K562 (cell line): ENCODE measurements at regions not wholly inside any gene's neighbourhood (a gene's known extent, or its start where the extent isn't known, plus 50 kb on each side); places are given as distances from the start of the nearest gene placed in this dataset.

Experiments
- ATAC-seq: fragments of 200-7000 bp; cut with Tn5 transposase; 3 replicates; pipeline ENCODE4 v1.9.1; 2020; ENCODE audit warnings: moderate library complexity
- BruUV-seq: library from RNA; stranded (reverse); fragments of 400-500 nt; replicated peaks from 2 replicates; lab custom pipeline; 2021; lab: Mats Ljungman, UMichigan
- CTCF ChIA-PET: fragments of 300-600 bp; formaldehyde crosslinking; extraction: SDS; loops from one replicate; lab custom pipeline; 2021; ENCODE audit warnings: low intra/inter-chr PET ratio; lab: Yijun Ruan, JAX
- POLR2A ChIA-PET: fragments of 300-600, 350-650 bp; sonication (Branson Sonifier 250); formaldehyde crosslinking; extraction: SDS; loops from one replicate; lab custom pipeline; 2021; ENCODE audit warnings: antibody characterized with exemption, inconsistent platforms; lab: Yijun Ruan, JAX
- DNase-seq, 4 experiments: peaks; one replicate each; pipeline versions ENCODE4 v3.0.0 to v3.0.0-alpha.2; 2011 to 2018; ENCODE audit warnings: low spot score in 3 of 4, mixed read lengths in 3 of 4; ENCODE audit errors: extremely low read depth in 1 of 4
- FAIRE-seq: peaks from 2 replicates; lab custom pipeline; 2011; peaks lifted over from hg19 to GRCh38; lab: Jason Lieb, UNC
- H2AFZ ChIP-seq: 2 replicates; pipeline ENCODE4 v1.6.0; 2011; ENCODE audit warnings: low read depth, low read length, control low read depth, inconsistent platforms
- H3K27ac ChIP-seq: fragments of 200-600 bp; 3 replicates; pipeline ENCODE4 v1.8.0; 2011; ENCODE audit warnings: low read depth, mild to moderate bottlenecking, control low read depth, inconsistent platforms, low read length, moderate library complexity, mixed read lengths; ENCODE audit errors: extremely low read depth
- H3K27me3 ChIP-seq, 2 experiments: fragments of 300-600 bp in 1 of 2; 2 replicates in 1 of 2; 3 replicates in 1 of 2; pipeline versions ENCODE4 v1.6.0 to v1.8.0; 2011; ENCODE audit warnings: inconsistent platforms in 2 of 2, low read length in 2 of 2, mild to moderate bottlenecking in 1 of 2, mixed read lengths in 1 of 2, moderate library complexity in 1 of 2; ENCODE audit not compliant: control insufficient read depth in 2 of 2, insufficient read depth in 2 of 2
- H3K36me3 ChIP-seq: fragments of 300-600 bp; 3 replicates; pipeline ENCODE4 v1.8.0; 2011; ENCODE audit warnings: mild to moderate bottlenecking, low read length, inconsistent platforms; ENCODE audit not compliant: control insufficient read depth, insufficient read depth
- H3K4me1 ChIP-seq, 2 experiments: fragments of 200-600 bp in 1 of 2; replicated peaks in 1 of 2; 2 replicates in 1 of 2; 3 replicates in 1 of 2; pipeline versions ENCODE4 v1.5.1 to v1.8.0; 2011; ENCODE audit warnings: inconsistent platforms in 2 of 2, low read length in 2 of 2, mild to moderate bottlenecking in 1 of 2, mixed read lengths in 1 of 2, moderate library complexity in 1 of 2; ENCODE audit not compliant: control insufficient read depth in 2 of 2, insufficient read depth in 2 of 2
- H3K4me2 ChIP-seq: 2 replicates; pipeline ENCODE4 v1.6.1; 2011; ENCODE audit warnings: low read length, control low read depth, inconsistent platforms, mixed read lengths; ENCODE audit not compliant: insufficient read depth
- H3K4me3 ChIP-seq: fragments of 200-600 bp; sonication (generic), shearing (Covaris generic); 2 replicates; pipeline ENCODE4 v1.5.1; 2016; ENCODE audit warnings: control low read depth, inconsistent platforms
- H3K79me2 ChIP-seq: fragments of 200-600 bp; 3 replicates; pipeline ENCODE4 v1.8.0; 2011; ENCODE audit warnings: low read length, inconsistent platforms; ENCODE audit not compliant: control insufficient read depth, insufficient read depth
- H3K9ac ChIP-seq, 2 experiments: 2 replicates each; pipeline versions ENCODE4 v1.6.0 to v1.6.1; 2011; ENCODE audit warnings: low read depth in 2 of 2, low read length in 2 of 2, control low read depth in 1 of 2, inconsistent platforms in 1 of 2, mild to moderate bottlenecking in 1 of 2, mixed read lengths in 1 of 2; ENCODE audit not compliant: insufficient read depth in 1 of 2
- H3K9me1 ChIP-seq: one replicate; pipeline ENCODE4 v1.6.0; 2011; ENCODE audit warnings: inconsistent platforms, mild to moderate bottlenecking, low read length, moderate library complexity; ENCODE audit not compliant: control insufficient read depth, insufficient read depth
- H3K9me3 ChIP-seq: replicated peaks from 2 replicates; pipeline ENCODE4 v1.5.1; 2011; ENCODE audit warnings: low read depth, low read length, inconsistent platforms; ENCODE audit not compliant: control insufficient read depth, insufficient read depth
- H4K20me1 ChIP-seq: replicated peaks from 2 replicates; pipeline ENCODE4 v1.6.1; 2011; ENCODE audit warnings: low read length, inconsistent platforms, mixed read lengths; ENCODE audit not compliant: control insufficient read depth, insufficient read depth
- AFF4 ChIP-seq: sonication (generic); formaldehyde crosslinking; IDR thresholded peaks from 2 replicates; pipeline ENCODE4 v1.8.0; 2023; ENCODE audit warnings: mild to moderate bottlenecking, missing genetic modification reagents
- DACH1 ChIP-seq: fragments of 450-650 bp; IDR thresholded peaks from 2 replicates; pipeline ENCODE4 v1.6.1; 2018; ENCODE audit not compliant: partially characterized antibody
- DNMT1 ChIP-seq: fragments of 450-650 bp; IDR thresholded peaks from 2 replicates; pipeline ENCODE4 v1.6.1; 2016; ENCODE audit warnings: antibody characterized with exemption, mild to moderate bottlenecking
- ELF2 ChIP-seq: fragments of 250-450 bp; sonication (Bioruptor Pico); IDR thresholded peaks from 2 replicates; pipeline ENCODE4 v1.5.0; 2021; ENCODE audit warnings: mild to moderate bottlenecking
- EWSR1 ChIP-seq: fragments of 450-650 bp; IDR thresholded peaks from 2 replicates; pipeline ENCODE4 v1.6.1; 2018; ENCODE audit warnings: borderline replicate concordance, mild to moderate bottlenecking, low read depth, moderate library complexity; ENCODE audit not compliant: partially characterized antibody
- FOXA3 ChIP-seq, 2 experiments: fragments of 450-650 bp in 1 of 2; sonication (generic) in 1 of 2; formaldehyde crosslinking; IDR thresholded peaks in 1 of 2; conservative IDR thresholded peaks in 1 of 2; 2 replicates each; pipeline versions ENCODE4 v1.4.0 to v1.8.0; 2020 to 2022; ENCODE audit warnings: mild to moderate bottlenecking in 2 of 2, missing genetic modification reagents in 1 of 2
- HEY1 ChIP-seq: fragments of 250-450 bp; sonication (Bioruptor Pico); IDR thresholded peaks from 2 replicates; pipeline ENCODE4 v1.5.0; 2020; ENCODE audit warnings: mild to moderate bottlenecking, moderate library complexity, borderline replicate concordance
- TOE1 ChIP-seq, 2 experiments: fragments of 450-650 bp in 1 of 2; sonication (generic) in 1 of 2; formaldehyde crosslinking in 1 of 2; IDR thresholded peaks; 2 replicates each; pipeline versions ENCODE4 v1.7.1 to v1.8.0; 2016 to 2022; ENCODE audit warnings: borderline replicate concordance in 2 of 2, mild to moderate bottlenecking in 2 of 2, antibody characterized with exemption in 1 of 2, inconsistent platforms in 1 of 2, low read depth in 1 of 2, missing genetic modification reagents in 1 of 2, moderate library complexity in 1 of 2
- TRIM24 ChIP-seq, 2 experiments: fragments of 450-650 bp; IDR thresholded peaks; 2 replicates each; pipeline ENCODE4 v1.6.1; 2016
- ZNF197 ChIP-seq: fragments of 200-800 bp; sonication (Bioruptor generic); IDR thresholded peaks from 2 replicates; pipeline ENCODE4 v1.6.1; 2016; ENCODE audit warnings: low read depth, missing genetic modification characterization, missing compliant biosample characterization
- ZNF444 ChIP-seq: fragments of 250-450 bp; sonication (Bioruptor Pico); IDR thresholded peaks from 2 replicates; pipeline ENCODE4 v1.4.0; 2020; ENCODE audit warnings: mild to moderate bottlenecking, moderate library complexity
- WGBS: fragments of 100-300 bp; shearing (Covaris generic); methylation state at CpG from one replicate; pipeline ENCODE4 v1.1.6; 2016; ENCODE audit warnings: low coverage, mixed read lengths; ENCODE audit not compliant: insufficient coverage; ENCODE audit errors: missing lambda C conversion rate; 5-methylcytosine and 5-hydroxymethylcytosine counted together
- in situ Hi-C: fragments of 300-500 bp; cut with MboI; formaldehyde crosslinking; loops from 4 replicates; pipeline ENCODE4 v1.15.0; 2018; ENCODE audit warnings: inconsistent platforms, mixed read lengths
- intact Hi-C: fragments of 100-400 bp; cut with micrococcal nuclease; formaldehyde crosslinking; loops from 2 replicates; pipeline ENCODE4 v1.14.2; 2022
- TF ChIP-seq, protein P1 (sequence below): fragments of 250-450 bp; sonication (Bioruptor Pico); IDR thresholded peaks from 2 replicates; pipeline ENCODE4 v1.9.0; 2021; ENCODE audit warnings: mild to moderate bottlenecking
- TF ChIP-seq, protein P2 (sequence below): fragments of 200-800 bp; sonication (Bioruptor generic); IDR thresholded peaks from 2 replicates; pipeline ENCODE4 v1.6.1; 2017; ENCODE audit warnings: missing genetic modification characterization, missing compliant biosample characterization
- TF ChIP-seq, protein P3 (sequence below): sonication (generic); formaldehyde crosslinking; IDR thresholded peaks from 2 replicates; pipeline ENCODE4 v1.8.0; 2022; ENCODE audit warnings: mild to moderate bottlenecking, missing genetic modification reagents

GRCh38 chr17:79560527-79560926 is 50.3 kb downstream of the RBFOX3 start:
- DNase-seq: no peak
- Histone ChIP-seq H3K27ac (no peak overlapping the region), H3K4me2 (no peak overlapping the region), H3K36me3 (no peaks in the 10 kb centered on the region), H3K9ac (no peak overlapping the region), H3K9me1 (no peaks in the 10 kb centered on the region), H3K27me3 (peaks cover 9 to 49% of the 10 kb centered on the region in 2 experiments), H4K20me1 (peaks cover 3% of the 10 kb centered on the region; the same call in 1 of the 2 replicates), H3K79me2 (no peaks in the 10 kb centered on the region), H2AFZ (no peak overlapping the region), H3K9me3 (no peaks in the 10 kb centered on the region), H3K4me3 (no peak overlapping the region), H3K4me1 (no peaks in the 10 kb centered on the region)
- ChIA-PET CTCF (no interaction called here), POLR2A (interaction anchor here (0.6 kb wide), 1 partner anchor 322 kb away, joined by 3 read pairs; no protein-coding TSS in a partner anchor)
- TF ChIP-seq ELF2 (CRISPR knock-in tag): no peak
- TF ChIP-seq, protein P1, sequence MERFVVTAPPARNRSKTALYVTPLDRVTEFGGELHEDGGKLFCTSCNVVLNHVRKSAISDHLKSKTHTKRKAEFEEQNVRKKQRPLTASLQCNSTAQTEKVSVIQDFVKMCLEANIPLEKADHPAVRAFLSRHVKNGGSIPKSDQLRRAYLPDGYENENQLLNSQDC (CRISPR knock-in tag): no peak
- no peak for TF ChIP-seq HEY1
- no peak for TF ChIP-seq FOXA3 (CRISPR knock-in tag; conservative IDR thresholded peaks at IDR 0.05 in 1 of 2, IDR thresholded peaks at IDR 0.05 in 1 of 2)
- no peak for TF ChIP-seq DNMT1
- TF ChIP-seq DACH1: no peak
- TF ChIP-seq ZNF197: no peak
- TF ChIP-seq TOE1 (IDR thresholded peaks at IDR 0.05; ENCODE audit: borderline replicate concordance): no peak
- no peak for TF ChIP-seq TOE1 (CRISPR knock-in tag; IDR thresholded peaks at IDR 0.05; ENCODE audit: borderline replicate concordance, low read depth)
- no peak for TF ChIP-seq AFF4 (CRISPR knock-in tag)
- TF ChIP-seq EWSR1: no peak
- no peak for TF ChIP-seq ZNF444
- TF ChIP-seq, protein P2, sequence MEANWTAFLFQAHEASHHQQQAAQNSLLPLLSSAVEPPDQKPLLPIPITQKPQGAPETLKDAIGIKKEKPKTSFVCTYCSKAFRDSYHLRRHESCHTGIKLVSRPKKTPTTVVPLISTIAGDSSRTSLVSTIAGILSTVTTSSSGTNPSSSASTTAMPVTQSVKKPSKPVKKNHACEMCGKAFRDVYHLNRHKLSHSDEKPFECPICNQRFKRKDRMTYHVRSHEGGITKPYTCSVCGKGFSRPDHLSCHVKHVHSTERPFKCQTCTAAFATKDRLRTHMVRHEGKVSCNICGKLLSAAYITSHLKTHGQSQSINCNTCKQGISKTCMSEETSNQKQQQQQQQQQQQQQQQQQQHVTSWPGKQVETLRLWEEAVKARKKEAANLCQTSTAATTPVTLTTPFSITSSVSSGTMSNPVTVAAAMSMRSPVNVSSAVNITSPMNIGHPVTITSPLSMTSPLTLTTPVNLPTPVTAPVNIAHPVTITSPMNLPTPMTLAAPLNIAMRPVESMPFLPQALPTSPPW (CRISPR knock-in tag): no peak
- TF ChIP-seq TRIM24 (IDR thresholded peaks at IDR 0.05): no peak
- TF ChIP-seq, protein P3, sequence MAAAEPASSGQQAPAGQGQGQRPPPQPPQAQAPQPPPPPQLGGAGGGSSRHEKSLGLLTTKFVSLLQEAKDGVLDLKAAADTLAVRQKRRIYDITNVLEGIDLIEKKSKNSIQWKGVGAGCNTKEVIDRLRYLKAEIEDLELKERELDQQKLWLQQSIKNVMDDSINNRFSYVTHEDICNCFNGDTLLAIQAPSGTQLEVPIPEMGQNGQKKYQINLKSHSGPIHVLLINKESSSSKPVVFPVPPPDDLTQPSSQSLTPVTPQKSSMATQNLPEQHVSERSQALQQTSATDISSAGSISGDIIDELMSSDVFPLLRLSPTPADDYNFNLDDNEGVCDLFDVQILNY (CRISPR knock-in tag): no peak
- FAIRE-seq: no peak
- intact Hi-C loops (no loop called here), in situ Hi-C loops (no loop called here)
- BruUV-seq: no TSS peak
- 1% methylated on average over 12 of the region's 13 CpGs for WGBS
- no peak for ATAC-seq
